AG09319 (cell line): ENCODE measurements at regions not wholly inside any gene's neighbourhood (a gene's known extent, or its start where the extent isn't known, plus 50 kb on each side); places are given as distances from the start of the nearest gene placed in this dataset.

Source experiments
- DNase-seq: peaks from one replicate; pipeline ENCODE4 v3.0.0-alpha.2; 2010; ENCODE audit warnings: low read depth; ENCODE audit errors: extremely low read depth
- TF ChIP-seq, protein P1 (sequence below): IDR thresholded peaks from 2 replicates; pipeline ENCODE4 v1.5.1; 2011; ENCODE audit warnings: low read depth, mild to moderate bottlenecking, inconsistent platforms, low read length, moderate library complexity

DNA sequence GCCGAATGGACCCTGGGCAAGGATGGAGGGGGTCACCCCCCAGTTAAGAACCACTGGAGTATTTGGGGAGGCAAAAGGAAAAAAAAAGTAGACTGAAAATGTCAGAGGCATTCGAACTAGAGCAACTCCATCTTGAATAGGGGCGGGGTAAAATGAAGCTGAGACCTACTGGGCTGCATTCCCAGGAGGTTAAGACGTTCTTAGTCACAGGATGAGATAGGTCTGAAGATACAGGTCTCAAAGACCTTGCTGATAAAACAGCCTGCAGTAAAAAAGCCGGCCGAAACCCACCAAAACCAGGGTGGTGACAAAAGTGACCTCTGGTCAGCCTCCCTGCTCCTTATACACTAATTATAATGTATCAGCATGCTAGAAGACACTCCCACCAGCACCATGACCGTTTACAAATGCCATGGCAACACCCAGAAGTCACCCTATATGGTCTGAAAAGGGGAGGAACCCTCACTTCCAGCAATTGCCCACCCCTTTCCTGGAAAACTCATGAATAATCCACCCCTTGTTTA, 70.4 kb upstream of the KCNG1 start:
- no peak for DNase-seq
- TF ChIP-seq, protein P1, sequence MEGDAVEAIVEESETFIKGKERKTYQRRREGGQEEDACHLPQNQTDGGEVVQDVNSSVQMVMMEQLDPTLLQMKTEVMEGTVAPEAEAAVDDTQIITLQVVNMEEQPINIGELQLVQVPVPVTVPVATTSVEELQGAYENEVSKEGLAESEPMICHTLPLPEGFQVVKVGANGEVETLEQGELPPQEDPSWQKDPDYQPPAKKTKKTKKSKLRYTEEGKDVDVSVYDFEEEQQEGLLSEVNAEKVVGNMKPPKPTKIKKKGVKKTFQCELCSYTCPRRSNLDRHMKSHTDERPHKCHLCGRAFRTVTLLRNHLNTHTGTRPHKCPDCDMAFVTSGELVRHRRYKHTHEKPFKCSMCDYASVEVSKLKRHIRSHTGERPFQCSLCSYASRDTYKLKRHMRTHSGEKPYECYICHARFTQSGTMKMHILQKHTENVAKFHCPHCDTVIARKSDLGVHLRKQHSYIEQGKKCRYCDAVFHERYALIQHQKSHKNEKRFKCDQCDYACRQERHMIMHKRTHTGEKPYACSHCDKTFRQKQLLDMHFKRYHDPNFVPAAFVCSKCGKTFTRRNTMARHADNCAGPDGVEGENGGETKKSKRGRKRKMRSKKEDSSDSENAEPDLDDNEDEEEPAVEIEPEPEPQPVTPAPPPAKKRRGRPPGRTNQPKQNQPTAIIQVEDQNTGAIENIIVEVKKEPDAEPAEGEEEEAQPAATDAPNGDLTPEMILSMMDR = no peak

DNA sequence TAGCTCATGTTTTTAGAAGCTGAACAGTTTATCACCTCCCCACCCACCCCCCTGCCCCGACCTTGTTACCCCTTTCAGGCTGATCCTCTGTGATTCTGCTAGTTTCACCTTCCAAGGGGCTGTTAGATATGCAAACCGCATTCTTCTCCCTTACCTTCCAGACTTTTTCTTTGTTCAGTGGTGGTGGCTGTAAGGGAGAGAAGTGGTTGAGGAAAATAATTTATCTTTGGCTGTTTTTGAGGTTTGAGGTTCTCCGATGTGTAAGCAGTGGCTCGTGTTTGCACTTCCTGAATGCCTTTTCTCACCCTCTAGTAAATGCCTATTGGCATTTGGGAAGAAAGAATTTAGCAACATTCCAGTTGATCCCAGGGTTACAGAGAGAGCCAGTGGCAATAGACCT, 69.4 kb upstream of the KCNG1 start:
- DNase-seq = no peak
- TF ChIP-seq, protein P1 = no peak

DNA sequence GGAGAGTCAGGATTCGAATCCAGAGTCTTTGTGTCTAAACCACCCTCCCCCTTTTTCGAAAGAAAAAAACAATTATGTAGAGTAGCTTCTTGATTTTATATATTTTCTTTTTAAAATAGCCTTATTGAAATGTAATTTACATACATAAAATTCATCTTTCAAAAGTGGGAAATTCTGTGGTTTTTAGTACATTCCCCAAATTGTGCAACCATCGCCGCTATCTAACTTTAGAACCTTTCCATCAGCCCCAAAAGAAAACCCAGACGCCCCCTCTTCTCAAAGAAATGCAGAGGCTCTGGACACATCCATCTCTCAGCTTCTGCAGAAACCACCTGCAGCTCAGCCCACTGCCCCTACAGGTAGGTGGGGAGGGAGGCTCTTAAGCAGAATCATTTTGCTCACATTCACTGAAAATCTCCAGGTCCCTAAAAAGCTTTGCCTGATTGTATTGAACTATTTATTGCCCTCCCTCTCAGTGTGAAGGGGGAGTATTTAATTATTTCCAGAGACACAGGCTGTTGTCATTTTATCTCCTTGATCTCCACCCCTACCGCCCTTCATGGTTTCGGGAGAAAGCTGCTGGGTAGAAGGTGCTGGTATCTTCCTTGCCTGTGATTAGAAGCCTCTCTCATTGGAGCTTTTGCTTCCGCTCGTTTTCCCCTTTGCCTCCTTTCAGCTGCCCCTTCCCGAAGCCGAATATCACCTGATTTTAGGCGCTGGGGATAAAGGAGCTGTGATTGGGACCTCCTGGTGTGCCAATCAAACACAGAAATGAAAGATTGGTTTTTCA, 68.7 kb upstream of the KCNG1 start:
- TF ChIP-seq, protein P1 = no peak
- DNase-seq = no peak

DNA sequence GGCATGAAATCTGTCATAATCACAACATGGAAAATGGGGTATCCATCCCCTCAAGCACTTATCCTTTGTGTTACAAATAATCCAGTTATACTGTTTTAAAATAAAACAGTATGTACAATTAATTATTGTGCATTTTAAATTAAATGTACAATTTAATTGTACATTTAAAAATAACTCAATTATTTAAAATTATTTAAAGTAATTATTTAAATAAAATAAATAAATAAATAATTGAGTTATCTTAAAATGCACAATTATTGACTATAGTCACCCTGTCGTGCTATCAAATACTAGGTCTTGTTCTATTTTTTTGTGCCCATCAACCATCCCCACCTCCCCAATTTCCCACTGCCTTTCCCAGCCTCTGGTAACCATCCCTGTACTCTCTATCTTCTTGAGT, 66.9 kb upstream of the KCNG1 start:
- no peak for DNase-seq
- TF ChIP-seq, protein P1 = no peak

DNA sequence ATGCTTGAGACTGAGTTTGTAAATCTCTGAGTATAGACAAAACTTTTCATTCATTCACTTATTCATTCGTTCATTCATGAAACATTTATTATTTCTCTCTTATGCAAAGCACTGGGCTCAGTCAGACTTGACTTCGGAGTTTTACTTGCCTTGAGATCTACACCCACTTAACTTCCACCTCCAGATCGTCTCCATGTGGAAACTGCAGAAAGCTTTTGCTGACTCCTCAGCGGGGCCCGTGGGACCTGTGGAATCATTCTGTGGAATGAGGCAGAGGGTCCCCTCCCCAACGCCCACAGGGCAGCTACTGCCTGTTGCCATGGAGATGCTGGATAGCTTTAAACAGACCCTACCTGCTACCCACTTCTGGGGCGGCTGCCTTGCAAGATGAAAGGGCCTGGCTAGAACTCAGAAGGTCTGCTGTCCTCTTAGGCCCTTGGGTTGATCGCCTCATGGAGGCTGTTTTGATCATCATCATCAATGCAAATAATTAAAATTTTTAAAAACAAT, 66.4 kb upstream of the KCNG1 start:
- no peak for DNase-seq

DNA sequence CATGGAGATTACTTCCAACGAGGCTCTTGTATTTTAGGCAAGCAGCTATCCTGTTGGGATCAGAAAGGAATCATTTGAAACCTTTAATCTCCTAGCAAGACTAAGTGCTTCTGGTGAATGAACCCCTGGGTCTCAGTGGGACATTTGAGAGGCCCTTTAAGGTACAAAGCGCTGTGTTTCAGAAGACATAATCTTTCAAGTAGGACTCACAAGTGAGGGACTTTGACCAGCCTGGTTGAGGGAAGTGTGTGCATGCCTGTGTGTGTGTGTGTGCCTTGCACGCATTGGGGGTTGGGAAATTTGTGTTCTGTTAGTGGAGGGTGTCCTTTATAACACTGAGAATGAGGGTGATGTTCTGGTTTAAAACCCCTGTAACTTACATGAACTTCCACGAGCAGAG, 64.4 kb upstream of the KCNG1 start:
- TF ChIP-seq, protein P1 = no peak
- no peak for DNase-seq

More for the DNA sequence above, 66.4 kb upstream of the KCNG1 start:
- TF ChIP-seq, protein P1 = no peak

DNA sequence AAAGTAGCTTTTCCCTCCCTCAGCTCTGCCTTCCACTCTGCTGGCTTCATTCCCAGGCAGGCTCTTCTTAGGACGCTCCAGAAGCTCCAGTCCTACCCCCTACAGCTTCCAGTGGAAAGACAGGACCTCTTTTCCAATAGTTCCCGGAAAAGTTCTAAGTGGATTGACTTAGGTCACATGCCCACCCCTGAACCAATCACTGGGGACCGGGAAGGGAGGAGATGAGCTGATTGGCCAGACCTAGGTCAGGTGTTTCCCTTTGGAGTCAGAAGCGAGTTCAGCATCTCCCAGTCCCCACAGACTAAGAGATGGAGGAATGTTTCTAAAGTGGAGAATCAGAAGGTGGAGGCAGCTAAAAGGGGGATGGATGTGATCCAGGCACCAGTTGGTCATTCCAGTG, 62.9 kb upstream of the KCNG1 start:
- no peak for DNase-seq
- TF ChIP-seq, protein P1 = no peak
